CD14-positive monocyte (primary cell): ENCODE measurements at regions not wholly inside any gene's neighbourhood (a gene's known extent, or its start where the extent isn't known, plus 50 kb on each side); places are given as distances from the start of the nearest gene placed in this dataset.

Experiments
- DNase-seq, 3 donors: peaks; one replicate each; pipeline ENCODE4 v3.0.0-alpha.2; 2011 to 2022
- H2AFZ ChIP-seq: 2 replicates; pipeline ENCODE4 v1.6.0; 2012; ENCODE audit warnings: mild to moderate bottlenecking, low read depth, low read length, inconsistent platforms; ENCODE audit not compliant: insufficient read depth, poor library complexity, severe bottlenecking
- H3K27ac ChIP-seq, 2 donors: 1 replicate in 1 of 2; 2 replicates in 1 of 2; pipeline ENCODE4 v1.5.1; 2012 to 2013; ENCODE audit warnings: low read length in 2 of 2, control low read depth in 1 of 2, inconsistent platforms in 1 of 2, low read depth in 1 of 2, mild to moderate bottlenecking in 1 of 2
- H3K27me3 ChIP-seq, 2 donors: one replicate each; pipeline versions ENCODE4 v1.6.0 to v1.6.1; 2011 to 2013; ENCODE audit warnings: low read length in 2 of 2; ENCODE audit not compliant: control insufficient read depth in 2 of 2, insufficient read depth in 2 of 2
- H3K36me3 ChIP-seq, 2 donors: replicated peaks in 1 of 2; 1 replicate in 1 of 2; 2 replicates in 1 of 2; pipeline versions ENCODE4 v1.5.1 to v1.6.1; 2012 to 2013; ENCODE audit warnings: low read length in 2 of 2, control low read depth in 1 of 2, inconsistent platforms in 1 of 2, mild to moderate bottlenecking in 1 of 2; ENCODE audit not compliant: insufficient read depth in 2 of 2, control insufficient read depth in 1 of 2
- H3K4me1 ChIP-seq, 2 donors: 1 replicate in 1 of 2; 2 replicates in 1 of 2; pipeline versions ENCODE4 v1.5.1 to v1.6.1; 2012 to 2013; ENCODE audit warnings: low read length in 2 of 2, control low read depth in 1 of 2, inconsistent platforms in 1 of 2, mild to moderate bottlenecking in 1 of 2, moderate library complexity in 1 of 2; ENCODE audit not compliant: insufficient read depth in 2 of 2, control insufficient read depth in 1 of 2
- H3K4me2 ChIP-seq: replicated peaks from 2 replicates; pipeline ENCODE3; 2012; ENCODE audit warnings: low read length, moderate library complexity, mild to moderate bottlenecking; ENCODE audit not compliant: poor library complexity, severe bottlenecking; ENCODE audit errors: extremely low read depth
- H3K4me3 ChIP-seq, 3 experiments: fragments of 200-600 bp in 1 of 3; sonication (generic) in 1 of 3; replicated peaks in 1 of 3; 1 replicate in 2 of 3; 2 replicates in 1 of 3; pipeline ENCODE4 v1.5.1; 2011 to 2013; ENCODE audit warnings: low read length in 3 of 3, mild to moderate bottlenecking in 3 of 3, control low read depth in 2 of 3, low read depth in 2 of 3, inconsistent platforms in 1 of 3, moderate library complexity in 1 of 3
- H3K79me2 ChIP-seq: 2 replicates; pipeline ENCODE4 v1.6.0; 2012; ENCODE audit warnings: mild to moderate bottlenecking, control low read depth, inconsistent platforms, low read length, moderate library complexity; ENCODE audit not compliant: insufficient read depth
- H3K9ac ChIP-seq: 2 replicates; pipeline ENCODE4 v1.6.0; 2017; ENCODE audit warnings: low read length, mild to moderate bottlenecking; ENCODE audit not compliant: insufficient read depth, poor library complexity, severe bottlenecking
- H3K9me3 ChIP-seq, 2 donors: replicated peaks in 1 of 2; 1 replicate in 1 of 2; 2 replicates in 1 of 2; pipeline versions ENCODE4 v1.5.1 to v1.6.1; 2012 to 2013; ENCODE audit warnings: low read length in 2 of 2, control low read depth in 1 of 2; ENCODE audit not compliant: control insufficient read depth in 1 of 2, insufficient read depth in 1 of 2
- H4K20me1 ChIP-seq: 2 replicates; pipeline ENCODE4 v1.6.0; 2012; ENCODE audit warnings: mild to moderate bottlenecking, low read length, control low read depth, moderate library complexity; ENCODE audit not compliant: insufficient read depth
- H3K27ac Mint-ChIP-seq, 7 donors: one replicate each; pipeline ENCODE4 v1.8.0; 2020; ENCODE audit warnings: mild to moderate bottlenecking in 7 of 7, mixed read lengths in 7 of 7, moderate library complexity in 6 of 7, inconsistent platforms in 2 of 7
- H3K27me3 Mint-ChIP-seq, 3 donors: one replicate each; pipeline ENCODE4 v1.8.0; 2021 to 2022; ENCODE audit warnings: low read depth in 3 of 3, mild to moderate bottlenecking in 3 of 3, mixed read lengths in 3 of 3, moderate library complexity in 3 of 3, inconsistent platforms in 1 of 3
- H3K36me3 Mint-ChIP-seq, 2 donors: one replicate each; pipeline ENCODE4 v1.8.0; 2020; ENCODE audit warnings: mixed read lengths in 2 of 2, inconsistent platforms in 1 of 2, mild to moderate bottlenecking in 1 of 2
- H3K4me1 Mint-ChIP-seq: one replicate; pipeline ENCODE4 v1.8.0; 2020; ENCODE audit warnings: mild to moderate bottlenecking, mixed read lengths
- H3K4me3 Mint-ChIP-seq, 2 donors: one replicate each; pipeline ENCODE4 v1.8.0; 2020; ENCODE audit warnings: mild to moderate bottlenecking in 2 of 2, mixed read lengths in 2 of 2, moderate library complexity in 1 of 2
- H3K9me3 Mint-ChIP-seq, 7 donors: one replicate each; pipeline ENCODE4 v1.8.0; 2020 to 2022; ENCODE audit warnings: mixed read lengths in 7 of 7, mild to moderate bottlenecking in 6 of 7, moderate library complexity in 6 of 7, inconsistent platforms in 2 of 7
- WGBS: methylation state at CpG from one replicate; pipeline ENCODE4 v1.1.5; 2013; ENCODE audit warnings: missing lambda C conversion rate; ENCODE audit not compliant: insufficient coverage; 5-methylcytosine and 5-hydroxymethylcytosine counted together
- intact Hi-C, 2 donors: fragments of 100-400 bp; cut with micrococcal nuclease; formaldehyde crosslinking; loops; one replicate each; pipeline versions ENCODE4 v1.15.0 to v1.15.1; 2023
- TF ChIP-seq, protein P1 (sequence below): fragments of 200-600 bp; IDR thresholded peaks from one replicate; pipeline ENCODE4 v1.8.0; 2022; ENCODE audit warnings: antibody characterized with exemption, mild to moderate bottlenecking

DNA sequence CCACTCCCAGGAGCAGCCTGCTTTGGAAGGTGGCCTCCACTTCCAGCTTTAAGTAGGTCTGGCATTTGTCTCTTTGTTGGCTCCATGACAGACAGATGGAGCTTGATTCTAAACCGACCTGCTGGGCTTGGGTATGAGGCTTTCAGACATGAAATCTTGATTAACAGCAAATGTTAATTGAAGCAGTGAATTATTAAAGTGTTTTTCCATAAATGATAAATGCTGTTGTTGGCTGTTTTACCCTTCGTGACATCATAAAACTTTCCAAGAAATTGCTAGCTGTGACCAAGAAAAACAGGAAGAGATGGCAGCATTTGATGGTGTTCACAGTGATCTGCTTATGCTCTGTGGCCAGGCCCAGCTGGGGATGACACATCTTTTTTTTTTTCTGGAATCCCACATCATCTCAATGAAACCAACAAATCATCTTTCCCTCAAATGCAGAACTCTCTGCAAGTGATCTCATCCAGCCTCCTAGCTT is 66.1 kb downstream of the RBMXL2 start:
- H3K4me1 ChIP-seq, result peaks cover 0 to 3% of the 10 kb centered on the region in 2 donors
- TF ChIP-seq, protein P1, sequence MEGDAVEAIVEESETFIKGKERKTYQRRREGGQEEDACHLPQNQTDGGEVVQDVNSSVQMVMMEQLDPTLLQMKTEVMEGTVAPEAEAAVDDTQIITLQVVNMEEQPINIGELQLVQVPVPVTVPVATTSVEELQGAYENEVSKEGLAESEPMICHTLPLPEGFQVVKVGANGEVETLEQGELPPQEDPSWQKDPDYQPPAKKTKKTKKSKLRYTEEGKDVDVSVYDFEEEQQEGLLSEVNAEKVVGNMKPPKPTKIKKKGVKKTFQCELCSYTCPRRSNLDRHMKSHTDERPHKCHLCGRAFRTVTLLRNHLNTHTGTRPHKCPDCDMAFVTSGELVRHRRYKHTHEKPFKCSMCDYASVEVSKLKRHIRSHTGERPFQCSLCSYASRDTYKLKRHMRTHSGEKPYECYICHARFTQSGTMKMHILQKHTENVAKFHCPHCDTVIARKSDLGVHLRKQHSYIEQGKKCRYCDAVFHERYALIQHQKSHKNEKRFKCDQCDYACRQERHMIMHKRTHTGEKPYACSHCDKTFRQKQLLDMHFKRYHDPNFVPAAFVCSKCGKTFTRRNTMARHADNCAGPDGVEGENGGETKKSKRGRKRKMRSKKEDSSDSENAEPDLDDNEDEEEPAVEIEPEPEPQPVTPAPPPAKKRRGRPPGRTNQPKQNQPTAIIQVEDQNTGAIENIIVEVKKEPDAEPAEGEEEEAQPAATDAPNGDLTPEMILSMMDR, result no peak
- no peak overlapping the region for H3K27ac Mint-ChIP-seq
- no peak overlapping the region for H3K4me3 ChIP-seq
- no peak overlapping the region for H3K4me3 Mint-ChIP-seq
- H3K27me3 Mint-ChIP-seq, result peaks cover 0 to 4% (median 2%) of the 10 kb centered on the region in 3 donors
- no peaks in the 10 kb centered on the region for H3K79me2 ChIP-seq
- 20% methylated on average over 1 of the region's 2 CpGs for WGBS
- no peaks in the 10 kb centered on the region for H3K9me3 ChIP-seq
- peaks cover 3% of the 10 kb centered on the region for H3K4me1 Mint-ChIP-seq
- H3K4me2 ChIP-seq, result no peak overlapping the region
- no peaks in the 10 kb centered on the region for H3K36me3 ChIP-seq
- no peak overlapping the region for H2AFZ ChIP-seq
- intact Hi-C loops, result no loop called here
- no peak overlapping the region for H3K27ac ChIP-seq
- H3K9ac ChIP-seq, result no peak overlapping the region
- DNase-seq, result peak in 1 of 3 donors; percentile 4
- peaks cover 0 to 3% (median 0%) of the 10 kb centered on the region in 7 donors for H3K9me3 Mint-ChIP-seq
- no peaks in the 10 kb centered on the region for H3K36me3 Mint-ChIP-seq
- no peaks in the 10 kb centered on the region for H4K20me1 ChIP-seq
- no peaks in the 10 kb centered on the region for H3K27me3 ChIP-seq

DNA sequence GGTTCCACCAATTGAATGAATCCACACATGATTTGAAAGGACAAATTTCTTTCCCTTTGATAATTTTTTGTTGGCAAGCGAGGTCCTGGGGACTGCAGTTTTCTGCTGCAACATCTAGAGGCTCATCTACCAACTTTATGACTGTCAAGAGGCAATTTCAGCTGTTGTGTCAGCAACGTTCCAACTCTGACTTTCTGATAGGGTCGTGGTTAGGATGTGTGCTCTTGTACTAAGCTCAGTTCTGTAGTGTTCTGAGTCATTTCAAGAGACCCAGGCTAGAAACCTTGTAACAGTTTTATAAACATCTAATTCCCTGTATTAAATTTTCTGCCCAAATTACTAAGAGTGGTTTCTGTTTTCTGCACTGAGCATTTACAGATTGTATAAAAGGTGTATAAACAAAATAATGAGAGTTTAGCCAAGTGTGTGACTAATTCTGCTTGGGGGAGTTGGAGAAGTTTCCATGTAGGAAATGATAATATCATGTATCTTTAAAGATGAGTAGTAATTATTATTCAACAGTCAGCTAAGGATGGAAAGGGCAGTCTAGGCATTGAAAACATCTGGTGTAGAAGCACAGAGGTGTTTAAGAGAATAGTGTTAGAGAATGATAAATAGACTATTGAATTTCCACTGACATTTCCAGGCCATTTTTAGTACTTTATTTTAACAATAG is 72.2 kb downstream of the RBMXL2 start:
- Histone ChIP-seq H3K27ac (no peak overlapping the region), H3K4me3 (no peak overlapping the region), H2AFZ (no peak overlapping the region), H3K27me3 (no peaks in the 10 kb centered on the region), H4K20me1 (no peaks in the 10 kb centered on the region), H3K36me3 (no peaks in the 10 kb centered on the region), H3K9me3 (no peaks in the 10 kb centered on the region), H3K4me2 (no peak overlapping the region), H3K4me1 (peaks cover 0 to 3% of the 10 kb centered on the region in 2 donors), H3K9ac (no peak overlapping the region), H3K79me2 (no peaks in the 10 kb centered on the region)
- intact Hi-C loops, result no loop called here
- no peaks in the 10 kb centered on the region for H3K9me3 Mint-ChIP-seq
- H3K4me1 Mint-ChIP-seq, result peaks cover 3% of the 10 kb centered on the region
- no peaks in the 10 kb centered on the region for H3K36me3 Mint-ChIP-seq
- no peak for DNase-seq
- H3K27ac Mint-ChIP-seq, result no peak overlapping the region
- no CpG with 5 or more reads among the region's 3 CpGs for WGBS
- TF ChIP-seq, protein P1, result no peak
- H3K27me3 Mint-ChIP-seq, result peaks cover 0 to 2% (median 2%) of the 10 kb centered on the region in 3 donors
- H3K4me3 Mint-ChIP-seq, result no peak overlapping the region
